GM18868 (cell line): ENCODE measurements at regions not wholly inside any gene's neighbourhood (a gene's known extent, or its start where the extent isn't known, plus 50 kb on each side); places are given as distances from the start of the nearest gene placed in this dataset.
"Not testable (repeated sequence)": the region's sequence is repeated elsewhere in the genome, so short reads cannot be mapped to it uniquely, and the experiment has no call there.

ENCODE experiments used
- ATAC-seq: cut with Tn5 transposase; IDR thresholded peaks from one replicate; pipeline ENCODE4 v1.9.1; 2021; ENCODE audit warnings: mild to moderate bottlenecking, moderate library complexity; ENCODE audit not compliant: unreplicated experiment

DNA sequence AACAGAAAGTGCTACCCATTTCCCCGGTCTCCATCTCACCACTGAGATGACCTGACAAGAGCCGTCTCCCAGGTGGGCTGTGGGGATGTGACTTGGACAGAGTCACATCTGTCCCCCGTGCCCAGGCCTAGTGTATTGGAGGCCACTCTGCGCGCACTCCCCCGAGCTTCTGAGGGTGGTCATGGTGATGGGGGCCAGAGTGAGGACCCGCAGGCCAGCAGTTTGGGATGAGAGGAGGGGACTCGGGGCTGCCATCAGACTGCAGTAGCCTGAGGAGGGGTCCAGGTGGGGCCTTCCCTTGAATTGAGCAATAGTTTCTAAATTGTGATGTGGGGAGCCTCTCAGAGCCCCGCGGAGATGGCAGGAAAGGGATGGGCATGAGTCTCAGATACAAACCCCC, 852.6 kb downstream of the TBC1D22A start:
- ATAC-seq, result no peak

DNA sequence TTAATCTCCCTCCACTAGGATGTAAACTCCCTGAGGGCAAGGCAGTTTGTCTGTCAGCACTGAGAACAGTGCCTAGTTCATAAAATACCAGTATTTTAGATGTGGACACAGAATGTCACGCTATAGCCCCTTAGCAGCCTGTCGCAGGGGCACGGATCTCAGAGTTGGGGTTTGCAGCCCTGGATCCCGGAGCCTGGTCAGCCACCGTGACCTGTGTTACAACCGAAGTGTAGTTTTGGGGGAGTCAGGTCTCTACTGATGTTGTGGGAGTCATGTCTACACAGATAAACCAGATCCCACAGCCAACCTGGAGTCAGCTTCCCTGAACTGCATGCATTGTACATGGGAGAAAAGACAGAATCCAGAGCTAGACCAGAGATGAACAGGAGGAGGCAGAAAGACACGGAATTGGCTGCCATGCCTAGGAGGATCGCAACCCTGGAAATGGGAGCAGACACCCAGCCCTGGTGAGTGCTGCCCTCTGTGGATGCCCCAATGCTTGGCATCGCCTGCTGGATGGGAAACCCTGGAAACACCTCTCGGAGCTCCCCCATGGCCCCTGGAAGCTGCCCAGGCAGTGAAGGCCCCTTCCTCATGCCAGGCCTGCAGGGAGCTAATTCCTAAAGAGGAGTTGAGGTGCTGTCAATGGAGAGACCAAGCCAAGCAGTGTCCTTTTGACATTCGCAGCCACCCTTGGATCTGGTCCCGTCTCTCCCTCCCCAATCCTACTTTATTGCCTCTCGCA, 851.3 kb downstream of the TBC1D22A start:
- ATAC-seq, result no peak

DNA sequence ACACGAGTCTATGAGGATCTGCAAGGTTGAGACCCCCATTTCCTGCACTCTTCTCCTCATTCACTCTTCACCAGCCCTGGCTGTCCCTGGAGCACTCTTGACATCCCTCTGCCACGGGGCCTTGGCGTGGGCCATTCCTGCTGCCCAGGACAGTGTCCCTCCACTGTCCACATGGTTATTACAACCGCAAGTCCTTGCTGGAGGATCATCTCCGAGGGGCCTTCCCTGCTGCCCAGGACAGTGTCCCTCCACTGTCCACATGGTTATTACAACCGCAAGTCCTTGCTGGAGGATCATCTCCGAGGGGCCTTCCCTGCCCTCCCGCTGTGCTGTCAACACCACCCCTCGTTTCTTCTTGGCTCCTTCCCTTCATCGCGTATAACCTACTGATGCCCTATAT, 850.7 kb downstream of the TBC1D22A start:
- not testable (repeated sequence) for ATAC-seq

DNA sequence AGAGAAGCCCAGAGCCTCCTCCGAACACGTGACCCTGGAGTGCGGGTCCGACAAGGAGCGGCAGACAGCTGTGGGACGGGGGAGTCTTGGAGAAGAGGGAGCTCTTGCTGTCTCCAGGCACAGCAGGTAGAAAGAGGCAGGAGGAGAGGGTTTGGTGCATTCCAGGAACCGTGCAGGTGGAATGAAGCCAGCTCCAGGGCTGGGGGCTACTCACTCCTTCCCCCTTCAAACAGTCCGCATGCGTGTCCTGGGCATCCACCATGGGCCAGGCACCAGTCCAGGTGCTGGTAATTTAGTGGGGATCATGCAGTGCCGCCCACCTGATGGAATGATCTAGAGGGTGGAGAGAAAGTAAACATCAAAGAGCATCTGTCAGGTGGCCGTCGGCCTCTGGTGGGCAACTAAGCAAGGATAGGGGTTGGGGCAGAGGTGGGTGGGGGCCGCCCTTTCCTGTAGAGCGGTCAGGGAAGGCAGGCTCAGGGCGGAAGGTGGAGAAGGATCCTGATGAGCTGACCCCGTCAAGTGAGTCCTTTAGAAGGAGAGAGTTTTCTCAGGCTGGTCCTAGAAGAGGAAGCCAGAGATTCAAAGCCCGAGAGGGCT, 850.0 kb downstream of the TBC1D22A start:
- no peak for ATAC-seq

DNA sequence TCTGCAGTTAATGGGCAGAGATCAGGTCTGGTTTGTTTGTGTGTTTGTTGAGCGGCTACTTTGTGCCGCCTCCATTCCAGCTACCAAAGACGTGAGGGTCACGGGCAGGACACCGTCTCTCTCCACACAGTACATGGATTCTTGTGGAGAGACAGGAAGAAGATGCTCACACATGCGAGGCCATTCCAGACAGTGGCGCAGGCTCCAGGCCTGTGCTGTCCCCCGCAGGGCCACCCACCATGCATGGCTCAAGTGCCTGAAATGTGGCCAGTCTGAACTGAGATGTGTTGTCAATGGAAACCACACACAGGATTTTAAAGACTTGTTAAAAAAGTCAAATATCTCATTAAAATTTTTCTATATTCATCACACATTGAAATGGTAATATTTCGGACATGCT, 848.3 kb downstream of the TBC1D22A start:
- no peak for ATAC-seq

DNA sequence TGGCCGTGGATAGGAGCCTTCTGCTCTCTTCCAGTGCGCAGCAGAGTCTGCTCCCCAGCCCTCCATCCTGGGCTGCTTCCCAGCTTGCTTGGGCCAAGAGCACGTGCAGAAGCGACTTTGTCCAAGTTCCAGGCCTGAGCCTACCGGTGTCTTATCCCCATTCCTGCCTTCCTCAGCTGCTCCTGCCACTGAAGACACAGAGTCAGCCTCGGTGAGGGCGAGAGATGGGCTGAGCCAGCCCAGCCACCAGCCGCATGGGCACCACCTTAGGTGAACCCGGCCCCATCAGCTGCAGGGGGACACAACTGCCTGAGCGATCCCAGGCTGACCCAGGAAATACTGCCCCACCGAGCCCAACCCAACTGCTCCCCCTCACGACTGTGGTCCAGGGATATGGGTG, 847.8 kb downstream of the TBC1D22A start:
- no peak for ATAC-seq

DNA sequence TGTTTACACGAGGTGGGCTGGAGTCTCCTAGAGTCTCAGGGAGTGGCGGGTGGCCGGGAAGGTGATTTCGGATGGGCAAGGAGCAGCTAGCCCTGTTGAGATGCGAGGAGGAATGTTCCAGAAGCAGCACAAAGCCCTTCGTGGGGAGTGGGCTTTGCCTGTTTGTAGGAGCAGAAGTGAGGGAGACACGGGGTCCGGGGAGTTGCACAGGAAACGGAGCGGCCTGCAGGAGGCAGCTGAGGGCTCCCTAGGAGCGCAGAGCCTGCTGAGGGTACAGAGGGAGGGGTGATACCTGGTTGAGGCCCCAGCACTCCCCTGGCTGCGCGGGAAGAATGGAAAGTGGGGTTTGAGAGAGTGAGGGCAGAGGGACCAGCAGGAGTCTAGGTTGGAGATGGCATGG, 847.2 kb downstream of the TBC1D22A start:
- no peak for ATAC-seq

DNA sequence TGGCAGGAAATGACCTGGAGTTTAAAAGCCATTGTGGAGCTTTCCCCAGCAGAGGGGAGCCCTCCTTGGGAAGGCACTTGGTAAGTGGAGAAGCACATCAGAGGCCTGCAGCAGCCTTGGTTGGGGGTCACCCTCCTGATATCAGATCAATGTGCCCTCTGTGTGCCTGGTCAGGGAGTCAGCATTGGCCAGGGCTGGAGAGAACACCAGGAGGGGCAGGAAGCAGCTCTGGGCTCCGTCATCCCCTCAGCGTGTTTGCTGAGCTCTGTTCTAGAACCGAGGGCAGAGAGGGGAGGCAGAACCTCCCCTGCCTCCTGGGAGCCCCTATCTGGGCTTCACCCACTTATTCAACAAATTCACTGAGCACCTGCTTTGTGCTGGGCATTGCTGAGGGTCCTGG, 846.0 kb downstream of the TBC1D22A start:
- no peak for ATAC-seq

DNA sequence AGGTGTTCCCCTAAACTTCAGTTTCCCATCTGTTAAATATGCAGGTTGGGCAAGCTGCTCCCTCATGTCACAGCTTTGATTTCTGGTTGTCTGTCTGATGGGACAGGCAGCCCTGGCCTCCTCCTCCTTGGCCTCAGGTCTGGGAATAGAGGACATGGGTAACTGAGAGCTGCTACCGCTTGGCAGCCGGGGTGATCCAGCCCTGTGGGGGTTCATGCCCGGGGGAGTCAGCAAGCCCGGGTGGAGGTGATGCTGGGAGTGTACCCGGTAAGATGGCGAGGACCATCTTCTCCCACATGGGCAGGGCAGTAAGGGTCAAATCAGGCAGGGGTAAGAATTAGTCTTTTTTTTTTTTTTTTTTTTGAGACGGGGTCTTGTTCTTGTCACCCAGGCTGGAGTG, 845.0 kb downstream of the TBC1D22A start:
- ATAC-seq, result no peak

DNA sequence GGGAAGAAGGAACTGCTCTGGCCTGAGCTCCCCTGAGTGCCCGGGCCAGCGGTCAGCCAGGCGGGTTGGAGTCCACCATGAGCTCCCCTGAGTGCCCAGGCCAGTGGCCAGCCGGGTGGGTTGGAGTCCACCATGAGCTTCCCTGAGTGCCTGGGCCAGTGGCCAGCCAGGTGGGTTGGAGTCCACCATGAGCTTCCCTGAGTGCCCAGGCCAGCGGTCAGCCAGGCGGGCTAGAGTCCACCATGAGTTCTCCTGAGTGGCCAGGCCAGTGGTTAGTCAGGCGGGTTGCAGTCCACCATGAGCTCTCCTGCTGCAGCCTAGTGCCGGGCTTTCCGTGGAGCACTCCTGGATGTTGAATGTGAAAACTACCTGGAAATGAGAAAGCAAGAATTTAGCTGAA, 844.0 kb downstream of the TBC1D22A start:
- ATAC-seq, result no peak

DNA sequence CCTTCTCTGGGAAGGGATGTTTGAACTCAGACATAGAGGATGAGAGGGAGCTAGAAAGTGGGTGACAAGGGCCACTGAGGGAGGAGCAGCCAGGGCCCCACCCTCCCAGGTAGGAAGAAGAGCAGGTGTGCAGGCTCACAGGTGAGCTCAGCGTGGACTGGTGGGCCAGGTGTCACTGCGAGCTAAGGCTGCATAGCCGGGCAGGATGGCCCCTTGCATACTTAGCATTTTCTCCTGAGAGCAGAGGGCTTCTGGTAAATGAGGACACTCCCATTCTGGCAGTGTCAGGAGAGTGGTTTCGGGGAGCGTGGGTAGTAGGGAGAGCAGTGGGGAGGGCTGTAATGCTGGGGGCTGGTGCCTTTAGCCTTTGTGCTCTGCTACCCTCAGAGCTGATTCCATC, 843.4 kb downstream of the TBC1D22A start:
- ATAC-seq, result no peak

DNA sequence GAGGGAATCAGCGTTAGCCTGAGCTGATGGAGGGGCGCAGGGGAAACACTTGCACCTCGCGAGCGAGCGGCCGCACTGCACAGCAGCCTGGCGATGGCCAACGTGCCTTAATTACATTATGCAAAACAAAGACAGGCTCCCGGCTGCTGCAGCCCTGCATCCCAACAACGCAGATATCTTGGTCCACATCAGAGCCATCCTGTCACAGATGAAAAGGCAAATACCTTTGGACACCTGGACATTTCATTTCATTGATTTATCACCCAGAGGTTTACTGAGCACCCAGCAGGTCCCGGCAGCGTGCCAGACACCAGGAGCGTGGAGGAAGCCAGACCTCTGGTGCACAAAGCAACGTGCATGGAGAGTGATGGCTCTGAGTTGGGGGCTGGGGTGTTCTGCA, 843.0 kb downstream of the TBC1D22A start:
- no peak for ATAC-seq

DNA sequence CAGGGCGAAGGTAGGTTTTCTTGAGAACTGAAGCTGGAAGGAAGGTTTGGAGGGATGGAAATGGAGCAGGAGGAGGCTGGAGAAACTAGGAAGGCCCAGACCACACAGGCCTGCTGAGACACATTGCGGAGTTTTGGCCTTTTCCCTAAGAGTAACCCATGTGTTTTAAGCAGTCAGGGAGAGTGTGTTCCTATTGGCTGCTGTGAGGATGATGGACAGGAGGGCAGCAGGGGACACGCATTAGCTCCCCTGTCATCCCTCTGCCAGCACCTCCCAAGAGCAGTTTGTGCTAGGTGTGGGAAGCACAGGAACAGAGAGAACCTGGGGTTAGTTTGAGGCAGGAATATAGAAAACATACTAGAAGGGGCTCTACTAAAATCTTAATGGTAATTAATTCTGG, 842.1 kb downstream of the TBC1D22A start:
- ATAC-seq, result no peak

DNA sequence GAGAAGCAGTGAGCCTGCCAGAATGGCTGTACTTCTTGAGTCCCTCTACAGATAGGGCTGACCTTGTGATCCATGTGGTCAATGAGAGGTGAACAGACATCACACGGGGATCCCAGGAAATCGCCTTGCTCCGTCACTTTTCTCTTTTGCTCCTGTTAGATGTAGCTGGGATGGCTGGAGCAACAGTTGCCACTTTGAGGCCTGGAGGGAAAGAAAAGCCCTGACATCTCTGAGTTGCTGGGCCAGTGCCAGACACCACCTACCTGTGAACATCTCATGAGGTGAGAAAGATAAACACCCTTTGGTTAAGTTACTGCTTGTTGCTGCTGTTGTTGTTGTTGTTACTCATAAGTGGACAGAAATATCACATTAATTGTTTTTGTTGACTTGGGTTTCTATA, 840.3 kb downstream of the TBC1D22A start:
- ATAC-seq, result no peak

DNA sequence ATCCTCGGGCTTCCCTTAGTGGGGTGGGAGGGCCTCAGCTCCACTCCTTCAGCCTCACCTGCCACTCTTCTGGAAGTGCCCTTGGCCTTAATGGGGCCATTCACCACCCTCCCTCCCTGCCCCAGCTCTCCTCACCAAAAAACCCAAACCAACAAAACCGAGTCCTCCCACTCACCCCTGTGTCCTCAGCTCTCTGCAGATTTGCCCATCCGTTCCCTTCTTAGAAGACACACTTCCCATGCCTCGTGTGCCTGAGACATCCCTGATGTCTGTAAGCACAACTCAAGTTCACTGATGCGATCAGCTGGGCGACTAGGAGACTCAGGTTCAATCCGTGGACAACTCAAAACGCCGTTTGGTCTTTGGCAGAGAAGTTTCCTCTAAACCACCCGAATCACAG, 839.2 kb downstream of the TBC1D22A start:
- no peak for ATAC-seq

DNA sequence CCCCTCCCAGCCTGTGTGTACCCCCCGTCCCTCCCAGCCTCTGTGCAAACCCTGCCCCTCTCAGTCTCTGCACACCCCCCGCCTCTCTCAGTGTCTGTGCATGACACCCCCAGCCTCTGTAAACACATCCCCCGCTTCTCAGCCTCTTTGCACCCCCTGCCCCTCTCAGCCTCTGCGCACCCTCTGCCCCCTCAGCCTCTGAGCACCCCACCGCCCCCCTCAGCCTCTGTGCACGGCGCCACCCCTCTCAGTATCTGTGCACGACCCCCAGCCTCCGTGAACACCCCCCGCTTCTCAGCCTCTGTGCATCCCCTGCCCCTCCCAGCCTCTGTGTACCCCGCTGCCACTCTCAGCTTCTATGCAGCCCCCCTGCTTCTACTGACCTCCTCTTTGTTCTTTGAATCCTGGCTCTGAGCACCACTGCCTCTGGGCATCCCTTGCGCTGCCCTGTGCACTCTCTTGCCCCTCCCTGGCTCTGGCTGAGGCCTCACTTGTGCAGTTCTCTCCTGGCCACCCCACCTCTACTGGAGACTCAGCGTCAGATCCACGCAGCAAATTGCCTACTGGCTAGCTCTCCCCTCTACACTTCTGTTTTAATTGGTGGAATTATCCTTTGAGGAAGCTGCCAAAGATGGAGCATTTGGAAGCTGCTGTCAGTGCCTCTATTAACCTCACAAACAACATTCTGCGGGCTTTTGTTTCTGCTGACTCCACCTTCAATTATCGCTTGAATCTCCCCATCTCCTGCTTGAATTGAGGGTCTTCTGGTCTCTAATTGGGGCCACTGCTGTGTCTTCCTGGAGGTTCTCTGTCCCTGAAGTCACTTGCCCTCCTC, 838.6 kb downstream of the TBC1D22A start:
- no peak for ATAC-seq

DNA sequence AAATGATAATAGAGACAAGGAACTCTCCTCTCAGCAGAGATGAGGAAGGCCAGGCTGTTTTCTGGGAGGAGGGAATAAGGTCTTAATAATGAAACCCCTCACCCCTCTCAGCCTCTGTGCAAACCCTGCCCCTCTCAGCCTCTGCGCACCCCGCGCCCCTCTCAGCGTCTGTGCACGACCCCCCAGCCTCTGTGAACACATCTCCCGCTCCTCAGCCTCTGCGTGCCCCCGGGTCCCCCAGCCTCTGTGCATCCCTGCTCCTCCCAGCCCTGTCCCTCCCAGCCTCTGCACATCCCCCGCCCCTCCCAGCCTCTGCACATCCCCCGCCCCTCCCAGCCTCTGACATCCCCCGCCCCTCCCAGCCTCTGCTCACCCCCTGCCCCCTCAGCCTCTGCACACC, 837.8 kb downstream of the TBC1D22A start:
- no peak for ATAC-seq

DNA sequence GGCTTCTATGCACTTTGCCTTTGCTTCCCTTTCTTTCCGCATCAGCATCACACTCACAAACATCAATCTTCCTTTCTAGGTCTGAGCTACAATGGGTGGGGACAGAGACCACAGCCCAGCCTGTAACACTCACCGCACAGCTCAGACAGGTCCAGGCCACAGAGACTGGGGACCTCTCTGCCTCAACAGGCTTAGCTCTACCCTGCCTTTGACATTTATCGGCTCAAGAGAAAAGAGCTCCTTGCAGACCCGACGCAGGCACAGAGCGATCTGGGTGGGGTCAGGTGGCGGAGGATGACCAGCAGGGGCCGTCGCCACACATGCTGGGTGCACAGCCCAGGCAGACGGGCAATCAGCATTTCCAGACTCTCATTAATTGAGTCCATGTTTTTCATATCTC, 837.3 kb downstream of the TBC1D22A start:
- ATAC-seq, result no peak

DNA sequence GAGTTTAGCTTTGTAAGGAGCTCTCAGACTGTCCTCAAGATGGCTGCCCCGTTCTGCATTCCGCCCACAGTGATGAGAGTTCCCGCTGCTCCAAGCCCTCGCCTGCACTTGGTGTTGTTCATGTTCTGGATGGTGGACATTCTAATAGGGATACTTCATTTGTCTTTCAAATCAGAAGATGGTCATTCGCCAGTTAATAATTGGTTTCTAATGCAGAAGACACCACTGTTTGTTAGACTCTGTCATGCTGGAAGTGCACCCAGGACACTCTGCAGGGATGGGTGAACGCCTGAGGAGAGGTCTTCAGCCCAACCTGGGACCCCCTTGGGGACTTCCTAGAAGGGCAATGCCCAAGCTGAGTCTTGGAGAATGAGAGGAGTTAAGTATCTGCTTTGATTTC, 836.4 kb downstream of the TBC1D22A start:
- no peak for ATAC-seq

DNA sequence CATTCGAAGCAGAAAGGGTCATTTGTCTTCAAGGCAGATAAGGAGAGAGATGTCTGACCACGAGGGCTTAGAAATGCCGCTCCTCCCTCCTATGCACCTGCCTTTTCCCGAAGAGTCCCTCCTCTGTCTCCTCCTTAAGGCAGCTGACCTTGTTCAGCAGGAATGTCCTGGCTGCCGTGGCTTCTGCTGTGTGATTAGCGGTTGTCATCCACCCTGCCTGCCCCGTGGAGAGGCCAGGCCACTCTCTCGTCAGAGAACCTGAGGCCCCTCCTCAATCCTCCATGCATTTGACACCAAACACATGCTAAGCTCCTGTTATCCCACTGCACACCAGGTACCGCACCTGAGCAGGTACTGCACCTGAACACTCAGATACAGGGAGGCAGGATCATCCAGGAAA, 834.6 kb downstream of the TBC1D22A start:
- no peak for ATAC-seq

DNA sequence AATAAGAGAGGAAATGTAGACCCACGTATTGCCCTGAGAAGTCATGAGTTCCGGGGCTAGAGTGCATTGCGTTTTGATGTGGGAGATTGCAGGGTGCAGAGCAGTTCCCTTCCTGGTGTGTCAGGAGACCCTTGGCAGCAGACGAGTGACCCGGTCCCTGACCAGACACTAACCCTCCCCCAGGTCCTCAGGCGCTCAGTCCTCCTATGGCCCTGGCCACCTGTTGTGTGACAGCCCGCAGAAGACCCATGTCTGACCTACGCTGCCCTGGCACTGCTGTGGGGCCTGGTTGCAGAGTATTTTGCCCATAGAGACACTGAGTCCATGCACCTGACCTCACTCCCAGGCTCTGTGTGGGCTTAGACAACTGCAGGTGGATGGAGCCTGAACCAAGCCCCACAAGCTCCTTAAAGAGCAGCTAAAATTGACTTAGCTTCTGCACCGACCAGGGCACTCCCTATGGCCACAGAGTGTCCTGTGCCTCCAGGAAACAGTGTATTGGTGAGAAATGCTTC, 833.8 kb downstream of the TBC1D22A start:
- no peak for ATAC-seq
